ENCODE measurements at regions not wholly inside any gene's neighbourhood (a gene's known extent, or its start where the extent isn't known, plus 50 kb on each side); places are given as distances from the start of the nearest gene placed in this dataset.

GRCh38 chr4:23582671-23583070, 307.2 kb downstream of the PPARGC1A start:
- no peaks in the 10 kb centered on the region for H3K9me3 ChIP-seq (ENCODE audit: insufficient read depth, low read length)
- H3K4me3 ChIP-seq (ENCODE audit: insufficient read depth, low read length, poor library complexity, severe bottlenecking) = no peak overlapping the region
- no peaks in the 10 kb centered on the region for H3K27me3 ChIP-seq (ENCODE audit: low read length)
- no peak overlapping the region for H3K9ac ChIP-seq (ENCODE audit: low read length)
- no peak overlapping the region for H3K27ac ChIP-seq (ENCODE audit: low read depth, low read length)
- no peak for TF ChIP-seq CTCF (IDR thresholded peaks at IDR 0.05; ENCODE audit: insufficient read depth, low read length, poor library complexity, severe bottlenecking)
- no peak for TF ChIP-seq EZH2phosphoT487 (conservative IDR thresholded peaks at IDR 0.05; ENCODE audit: low read length)
- no peaks in the 10 kb centered on the region for H3K36me3 ChIP-seq (ENCODE audit: low read length)
- no peaks in the 10 kb centered on the region for H3F3A ChIP-seq (ENCODE audit: insufficient read depth)
- H3K79me2 ChIP-seq (ENCODE audit: insufficient read depth, low read length) = no peaks in the 10 kb centered on the region
- H3K9me2 ChIP-seq (replicated peaks; ENCODE audit: insufficient read depth, low read length) = no peaks in the 10 kb centered on the region; the same call in 1 of the 2 replicates
- H3K4me2 ChIP-seq (ENCODE audit: low read depth, low read length, poor library complexity, severe bottlenecking) = no peak overlapping the region
- no peak overlapping the region for H2AFZ ChIP-seq (ENCODE audit: low read depth, low read length, severe bottlenecking)
- no peaks in the 10 kb centered on the region for H4K20me1 ChIP-seq (ENCODE audit: low read depth, low read length)

GRCh38 chr4:23579166-23579565, 310.7 kb downstream of the PPARGC1A start:
- Histone ChIP-seq H3K79me2 (ENCODE audit: insufficient read depth, low read length) (no peaks in the 10 kb centered on the region), H2AFZ (ENCODE audit: low read depth, low read length, severe bottlenecking) (no peak overlapping the region), H3K27me3 (ENCODE audit: low read length) (no peaks in the 10 kb centered on the region), H3K9me2 (replicated peaks; ENCODE audit: insufficient read depth, low read length) (no peaks in the 10 kb centered on the region), H3K4me3 (ENCODE audit: insufficient read depth, low read length, poor library complexity, severe bottlenecking) (no peak overlapping the region), H3K27ac (ENCODE audit: low read depth, low read length) (no peak overlapping the region), H3F3A (ENCODE audit: insufficient read depth) (no peaks in the 10 kb centered on the region), H4K20me1 (ENCODE audit: low read depth, low read length) (no peaks in the 10 kb centered on the region), H3K9me3 (ENCODE audit: insufficient read depth, low read length) (no peaks in the 10 kb centered on the region), H3K4me2 (ENCODE audit: low read depth, low read length, poor library complexity, severe bottlenecking) (no peak overlapping the region), H3K36me3 (ENCODE audit: low read length) (no peaks in the 10 kb centered on the region), H3K9ac (ENCODE audit: low read length) (no peak overlapping the region)
- TF ChIP-seq EZH2phosphoT487 (conservative IDR thresholded peaks at IDR 0.05; ENCODE audit: low read length) (no peak), CTCF (IDR thresholded peaks at IDR 0.05; ENCODE audit: insufficient read depth, low read length, poor library complexity, severe bottlenecking) (no peak)

- Histone ChIP-seq H3K27me3 (ENCODE audit: low read length) (no peaks in the 10 kb centered on the region), H3F3A (ENCODE audit: insufficient read depth) (no peaks in the 10 kb centered on the region), H3K9me2 (replicated peaks; ENCODE audit: insufficient read depth, low read length) (no peaks in the 10 kb centered on the region), H3K79me2 (ENCODE audit: insufficient read depth, low read length) (no peaks in the 10 kb centered on the region), H3K4me3 (ENCODE audit: insufficient read depth, low read length, poor library complexity, severe bottlenecking) (no peak overlapping the region), H2AFZ (ENCODE audit: low read depth, low read length, severe bottlenecking) (no peak overlapping the region), H3K9ac (ENCODE audit: low read length) (no peak overlapping the region), H3K9me3 (ENCODE audit: insufficient read depth, low read length) (no peaks in the 10 kb centered on the region), H4K20me1 (ENCODE audit: low read depth, low read length) (no peaks in the 10 kb centered on the region), H3K4me2 (ENCODE audit: low read depth, low read length, poor library complexity, severe bottlenecking) (no peak overlapping the region), H3K36me3 (ENCODE audit: low read length) (no peaks in the 10 kb centered on the region), H3K27ac (ENCODE audit: low read depth, low read length) (no peak overlapping the region)
- no peak for TF ChIP-seq EZH2phosphoT487 (conservative IDR thresholded peaks at IDR 0.05; ENCODE audit: low read length)
- TF ChIP-seq CTCF (IDR thresholded peaks at IDR 0.05; ENCODE audit: insufficient read depth, low read length, poor library complexity, severe bottlenecking) = no peak
Measured at GRCh38 chr4:23577398-23577797, 312.4 kb downstream of the PPARGC1A start.

All from SU-DHL-6 (cell line).